HCT116 (cell line): ENCODE measurements at regions not wholly inside any gene's neighbourhood (a gene's known extent, or its start where the extent isn't known, plus 50 kb on each side); places are given as distances from the start of the nearest gene placed in this dataset.
"Not testable (repeated sequence)": the region's sequence is repeated elsewhere in the genome, so short reads cannot be mapped to it uniquely, and the experiment has no call there.

Experiments
- ZNF274 ChIP-seq: fragments of 200-500 bp; sonication (Bioruptor generic); IDR thresholded peaks from 2 replicates; pipeline ENCODE4 v1.6.1; 2014; ENCODE audit warnings: mild to moderate bottlenecking, low read depth, low read length, inconsistent platforms
- TF ChIP-seq, protein P1 (sequence below): IDR thresholded peaks from 2 replicates; pipeline ENCODE4 v1.6.1; 2012; ENCODE audit warnings: low read depth
- TF ChIP-seq, protein P2 (sequence below), 3 experiments: fragments of 200-600 bp in 1 of 3; sonication (generic) in 1 of 3; IDR thresholded peaks in 2 of 3; conservative IDR thresholded peaks in 1 of 3; 2 replicates each; pipeline ENCODE4 v1.5.1; 2012 to 2017; ENCODE audit warnings: low read depth in 2 of 3, low read length in 2 of 3, antibody characterized with exemption in 1 of 3, borderline replicate concordance in 1 of 3, control low read depth in 1 of 3, mild to moderate bottlenecking in 1 of 3, mixed read lengths in 1 of 3, mixed run types in 1 of 3, moderate library complexity in 1 of 3; ENCODE audit not compliant: insufficient read depth in 1 of 3

DNA sequence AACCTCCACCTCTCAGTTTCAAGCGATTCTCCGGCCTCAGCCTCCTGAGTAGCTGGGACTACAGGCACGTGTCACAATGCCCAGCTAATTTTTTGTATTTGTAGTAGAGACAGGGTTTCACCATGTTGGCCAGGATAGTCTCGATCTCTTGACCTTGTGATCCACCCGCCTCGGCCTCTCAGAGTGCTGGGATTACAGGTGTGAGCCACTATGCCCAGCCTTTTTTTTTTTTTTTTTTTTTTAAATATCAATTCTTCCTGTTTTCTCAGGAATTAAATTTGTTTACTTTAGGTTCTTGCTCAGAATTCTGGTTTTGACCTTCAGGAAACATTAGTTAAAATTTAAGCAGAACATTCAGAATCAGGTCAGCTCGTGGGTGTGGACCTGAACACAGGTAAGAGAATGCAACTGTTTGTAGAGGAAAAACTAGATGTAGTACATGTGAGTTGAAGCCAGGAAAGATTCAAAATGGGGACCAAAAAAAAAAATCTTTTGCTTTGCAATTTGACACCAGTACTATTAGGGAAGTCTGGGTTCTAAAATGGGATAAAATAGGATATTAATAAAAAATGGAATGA lies 65.5 kb upstream of the ERV3-1 start:
- TF ChIP-seq ZNF274 = not testable (repeated sequence)
- TF ChIP-seq, protein P1, sequence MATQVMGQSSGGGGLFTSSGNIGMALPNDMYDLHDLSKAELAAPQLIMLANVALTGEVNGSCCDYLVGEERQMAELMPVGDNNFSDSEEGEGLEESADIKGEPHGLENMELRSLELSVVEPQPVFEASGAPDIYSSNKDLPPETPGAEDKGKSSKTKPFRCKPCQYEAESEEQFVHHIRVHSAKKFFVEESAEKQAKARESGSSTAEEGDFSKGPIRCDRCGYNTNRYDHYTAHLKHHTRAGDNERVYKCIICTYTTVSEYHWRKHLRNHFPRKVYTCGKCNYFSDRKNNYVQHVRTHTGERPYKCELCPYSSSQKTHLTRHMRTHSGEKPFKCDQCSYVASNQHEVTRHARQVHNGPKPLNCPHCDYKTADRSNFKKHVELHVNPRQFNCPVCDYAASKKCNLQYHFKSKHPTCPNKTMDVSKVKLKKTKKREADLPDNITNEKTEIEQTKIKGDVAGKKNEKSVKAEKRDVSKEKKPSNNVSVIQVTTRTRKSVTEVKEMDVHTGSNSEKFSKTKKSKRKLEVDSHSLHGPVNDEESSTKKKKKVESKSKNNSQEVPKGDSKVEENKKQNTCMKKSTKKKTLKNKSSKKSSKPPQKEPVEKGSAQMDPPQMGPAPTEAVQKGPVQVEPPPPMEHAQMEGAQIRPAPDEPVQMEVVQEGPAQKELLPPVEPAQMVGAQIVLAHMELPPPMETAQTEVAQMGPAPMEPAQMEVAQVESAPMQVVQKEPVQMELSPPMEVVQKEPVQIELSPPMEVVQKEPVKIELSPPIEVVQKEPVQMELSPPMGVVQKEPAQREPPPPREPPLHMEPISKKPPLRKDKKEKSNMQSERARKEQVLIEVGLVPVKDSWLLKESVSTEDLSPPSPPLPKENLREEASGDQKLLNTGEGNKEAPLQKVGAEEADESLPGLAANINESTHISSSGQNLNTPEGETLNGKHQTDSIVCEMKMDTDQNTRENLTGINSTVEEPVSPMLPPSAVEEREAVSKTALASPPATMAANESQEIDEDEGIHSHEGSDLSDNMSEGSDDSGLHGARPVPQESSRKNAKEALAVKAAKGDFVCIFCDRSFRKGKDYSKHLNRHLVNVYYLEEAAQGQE = not testable (repeated sequence)
- TF ChIP-seq, protein P2, sequence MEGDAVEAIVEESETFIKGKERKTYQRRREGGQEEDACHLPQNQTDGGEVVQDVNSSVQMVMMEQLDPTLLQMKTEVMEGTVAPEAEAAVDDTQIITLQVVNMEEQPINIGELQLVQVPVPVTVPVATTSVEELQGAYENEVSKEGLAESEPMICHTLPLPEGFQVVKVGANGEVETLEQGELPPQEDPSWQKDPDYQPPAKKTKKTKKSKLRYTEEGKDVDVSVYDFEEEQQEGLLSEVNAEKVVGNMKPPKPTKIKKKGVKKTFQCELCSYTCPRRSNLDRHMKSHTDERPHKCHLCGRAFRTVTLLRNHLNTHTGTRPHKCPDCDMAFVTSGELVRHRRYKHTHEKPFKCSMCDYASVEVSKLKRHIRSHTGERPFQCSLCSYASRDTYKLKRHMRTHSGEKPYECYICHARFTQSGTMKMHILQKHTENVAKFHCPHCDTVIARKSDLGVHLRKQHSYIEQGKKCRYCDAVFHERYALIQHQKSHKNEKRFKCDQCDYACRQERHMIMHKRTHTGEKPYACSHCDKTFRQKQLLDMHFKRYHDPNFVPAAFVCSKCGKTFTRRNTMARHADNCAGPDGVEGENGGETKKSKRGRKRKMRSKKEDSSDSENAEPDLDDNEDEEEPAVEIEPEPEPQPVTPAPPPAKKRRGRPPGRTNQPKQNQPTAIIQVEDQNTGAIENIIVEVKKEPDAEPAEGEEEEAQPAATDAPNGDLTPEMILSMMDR (IDR thresholded peaks at IDR 0.05 in 2 of 3, conservative IDR thresholded peaks at IDR 0.05 in 1 of 3; ENCODE audit: borderline replicate concordance in 1 of 3, insufficient read depth in 1 of 3, low read depth in 2 of 3, low read length in 2 of 3) = not testable (repeated sequence)
